Smooth muscle cell (in vitro differentiated cells): ENCODE measurements at regions not wholly inside any gene's neighbourhood (a gene's known extent, or its start where the extent isn't known, plus 50 kb on each side); places are given as distances from the start of the nearest gene placed in this dataset.

Experiments used
- DNase-seq: peaks from one replicate; lab custom pipeline; 2025; ENCODE audit not compliant: unreplicated experiment; lab: John Stamatoyannopoulos, UW
- H2AFZ ChIP-seq: fragments of 200-600 bp; sonication (generic); 2 replicates; pipeline ENCODE4 v1.6.0; 2016; ENCODE audit warnings: antibody characterized with exemption, low read depth, mild to moderate bottlenecking
- H3F3A ChIP-seq: fragments of 200-600 bp; sonication (generic); 2 replicates; pipeline ENCODE4 v1.6.0; 2017; ENCODE audit warnings: antibody characterized with exemption, low read depth
- H3K27ac ChIP-seq: fragments of 200-600 bp; sonication (generic); 2 replicates; pipeline ENCODE4 v1.5.1; 2016; ENCODE audit warnings: low read depth, mild to moderate bottlenecking
- H3K27me3 ChIP-seq: fragments of 200-600 bp; sonication (generic); 2 replicates; pipeline ENCODE4 v1.6.1; 2016; ENCODE audit warnings: low read depth, mild to moderate bottlenecking
- H3K36me3 ChIP-seq: fragments of 200-600 bp; sonication (generic); 2 replicates; pipeline ENCODE4 v1.5.1; 2016; ENCODE audit warnings: low read depth
- H3K4me1 ChIP-seq: fragments of 200-600 bp; sonication (generic); 2 replicates; pipeline ENCODE4 v1.5.1; 2016; ENCODE audit warnings: low read depth
- H3K4me2 ChIP-seq: fragments of 200-600 bp; sonication (generic); 2 replicates; pipeline ENCODE4 v1.6.0; 2016; ENCODE audit warnings: mild to moderate bottlenecking
- H3K4me3 ChIP-seq: fragments of 200-600 bp; sonication (generic); 2 replicates; pipeline ENCODE4 v1.5.1; 2016; ENCODE audit warnings: mild to moderate bottlenecking
- H3K79me2 ChIP-seq: fragments of 200-600 bp; sonication (generic); 2 replicates; pipeline ENCODE4 v1.6.0; 2016; ENCODE audit warnings: low read depth, mild to moderate bottlenecking
- H3K9ac ChIP-seq: fragments of 200-600 bp; sonication (generic); 2 replicates; pipeline ENCODE4 v1.6.0; 2016; ENCODE audit warnings: low read depth
- H3K9me3 ChIP-seq: fragments of 200-600 bp; sonication (generic); replicated peaks from 2 replicates; pipeline ENCODE4 v1.5.1; 2016; ENCODE audit warnings: low read depth
- H4K20me1 ChIP-seq: fragments of 200-600 bp; sonication (generic); 2 replicates; pipeline ENCODE4 v1.6.0; 2016; ENCODE audit warnings: low read depth
- CTCF ChIP-seq: fragments of 200-600 bp; sonication (generic); IDR thresholded peaks from 2 replicates; pipeline ENCODE4 v1.5.1; 2017; ENCODE audit warnings: borderline replicate concordance, mild to moderate bottlenecking, antibody characterized with exemption; ENCODE audit not compliant: insufficient read depth, poor library complexity, severe bottlenecking
- WGBS: methylation state at CpG from one replicate; pipeline ENCODE4 v1.1.7; 2016; ENCODE audit warnings: low lambda C conversion rate; 5-methylcytosine and 5-hydroxymethylcytosine counted together

DNA sequence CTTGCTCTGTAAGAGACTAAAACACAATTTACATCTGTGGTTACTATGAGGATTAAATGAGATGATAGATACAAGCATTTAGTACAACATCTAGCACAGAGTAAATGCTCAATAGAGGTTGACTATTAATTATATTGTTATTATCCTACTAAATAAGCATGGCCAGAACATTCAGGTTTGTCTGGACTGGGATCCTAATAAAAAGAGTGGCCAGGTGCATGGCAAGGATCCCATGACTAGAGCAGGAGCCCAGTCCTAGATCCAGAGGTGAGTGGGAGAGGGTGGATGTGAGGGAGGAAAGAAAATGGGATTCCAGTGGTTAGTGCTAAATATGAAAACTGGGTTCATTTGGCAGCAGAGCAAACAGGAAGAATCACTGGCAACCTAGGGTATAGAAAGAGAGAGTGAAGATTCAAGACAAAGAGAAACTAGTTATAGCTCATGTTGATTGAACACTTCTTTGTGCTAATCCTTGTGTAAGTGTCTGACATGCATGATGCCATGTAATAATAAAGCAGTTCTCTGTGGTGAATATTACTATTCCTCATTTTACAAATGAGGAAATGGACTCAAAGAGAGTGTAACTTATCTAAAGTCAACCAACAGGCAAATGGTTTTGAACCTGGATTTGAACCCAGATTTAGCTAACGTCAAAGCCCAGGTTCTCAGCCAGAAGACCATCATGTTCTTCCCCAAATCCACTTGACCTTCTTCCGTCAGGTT lies 71.1 kb upstream of the FGGY start:
- Histone ChIP-seq H3K9me3 (no peaks in the 10 kb centered on the region), H3K4me2 (no peak overlapping the region), H3K79me2 (no peaks in the 10 kb centered on the region), H3K9ac (no peak overlapping the region), H3K27me3 (no peaks in the 10 kb centered on the region), H3F3A (no peaks in the 10 kb centered on the region), H3K4me1 (no peaks in the 10 kb centered on the region), H4K20me1 (no peaks in the 10 kb centered on the region), H3K27ac (no peak overlapping the region), H3K4me3 (no peak overlapping the region), H3K36me3 (no peaks in the 10 kb centered on the region), H2AFZ (no peak overlapping the region)
- 94% methylated on average over 2 of the region's 2 CpGs for WGBS
- DNase-seq: no peak
- TF ChIP-seq CTCF: no peak

DNA sequence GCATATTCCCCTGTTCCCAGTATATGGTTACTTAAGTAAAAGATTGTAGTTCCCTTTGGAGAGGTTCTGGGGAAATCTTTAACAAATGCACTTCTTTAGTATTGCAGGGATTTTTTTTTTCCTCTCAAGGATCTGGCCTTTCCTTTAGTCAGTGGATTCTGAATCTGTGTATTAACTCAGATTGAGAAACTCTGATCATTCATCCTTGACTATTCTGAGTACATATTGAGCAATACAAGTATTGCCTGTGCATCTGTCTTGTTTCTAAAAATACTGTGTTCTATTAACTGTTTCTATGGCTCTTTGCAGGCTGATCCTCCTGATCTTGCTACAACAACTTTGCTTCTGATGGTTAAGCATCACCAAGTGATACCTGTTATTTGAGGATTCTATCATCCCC lies 67.8 kb upstream of the FGGY start:
- Histone ChIP-seq H3K4me1 (no peaks in the 10 kb centered on the region), H3K27ac (no peak overlapping the region), H3K9me3 (no peaks in the 10 kb centered on the region), H4K20me1 (no peaks in the 10 kb centered on the region), H3K9ac (no peak overlapping the region), H3K79me2 (no peaks in the 10 kb centered on the region), H3K4me2 (no peak overlapping the region), H3F3A (no peaks in the 10 kb centered on the region), H3K27me3 (no peaks in the 10 kb centered on the region), H2AFZ (no peak overlapping the region), H3K4me3 (no peak overlapping the region), H3K36me3 (no peaks in the 10 kb centered on the region)
- no peak for TF ChIP-seq CTCF
- DNase-seq: no peak

GRCh38 chr1:59230622-59231021 lies 66.3 kb upstream of the FGGY start:
- Histone ChIP-seq H3F3A (no peaks in the 10 kb centered on the region), H3K4me1 (no peaks in the 10 kb centered on the region), H3K9me3 (no peaks in the 10 kb centered on the region), H3K36me3 (no peaks in the 10 kb centered on the region), H3K27me3 (no peaks in the 10 kb centered on the region), H3K4me2 (no peak overlapping the region), H2AFZ (no peak overlapping the region), H3K79me2 (no peaks in the 10 kb centered on the region), H3K9ac (no peak overlapping the region), H3K4me3 (no peak overlapping the region), H3K27ac (no peak overlapping the region), H4K20me1 (no peaks in the 10 kb centered on the region)
- no peak for TF ChIP-seq CTCF
- WGBS: 85% methylated on average over 2 of the region's 2 CpGs
- no peak for DNase-seq

DNA sequence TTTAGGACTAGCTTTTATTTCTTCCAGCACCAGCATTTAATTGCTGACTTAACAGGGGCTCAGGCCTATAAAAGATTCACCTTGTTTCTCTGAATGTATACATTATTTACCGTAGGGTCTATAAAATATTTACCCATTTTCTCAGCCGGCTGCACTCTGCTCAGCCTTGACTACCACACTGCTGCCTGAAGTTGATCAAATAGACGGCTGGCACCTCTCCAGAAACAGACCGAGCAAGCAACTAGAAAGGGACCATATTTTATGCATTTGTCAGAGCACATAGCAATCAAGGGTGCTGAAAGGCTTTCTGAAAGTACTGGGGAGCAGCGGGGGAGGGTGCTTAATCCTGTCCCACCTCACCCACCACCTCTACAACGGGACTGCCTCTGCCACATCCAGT lies 64.7 kb upstream of the FGGY start:
- H3K9ac ChIP-seq: no peak overlapping the region
- H3F3A ChIP-seq: no peaks in the 10 kb centered on the region
- no peaks in the 10 kb centered on the region for H3K27me3 ChIP-seq
- no peaks in the 10 kb centered on the region for H3K36me3 ChIP-seq
- H3K79me2 ChIP-seq: no peaks in the 10 kb centered on the region
- H3K27ac ChIP-seq: no peak overlapping the region
- no peak overlapping the region for H3K4me2 ChIP-seq
- no peak for TF ChIP-seq CTCF
- WGBS: 86% methylated on average over 6 of the region's 6 CpGs
- no peak overlapping the region for H2AFZ ChIP-seq
- DNase-seq: no peak
- H4K20me1 ChIP-seq: no peaks in the 10 kb centered on the region
- H3K4me1 ChIP-seq: no peaks in the 10 kb centered on the region
- no peak overlapping the region for H3K4me3 ChIP-seq
- no peaks in the 10 kb centered on the region for H3K9me3 ChIP-seq
